ENCODE measurements at regions not wholly inside any gene's neighbourhood (a gene's known extent, or its start where the extent isn't known, plus 50 kb on each side); places are given as distances from the start of the nearest gene placed in this dataset.
"Not testable (repeated sequence)": the region's sequence is repeated elsewhere in the genome, so short reads cannot be mapped to it uniquely, and the experiment has no call there.

DNA sequence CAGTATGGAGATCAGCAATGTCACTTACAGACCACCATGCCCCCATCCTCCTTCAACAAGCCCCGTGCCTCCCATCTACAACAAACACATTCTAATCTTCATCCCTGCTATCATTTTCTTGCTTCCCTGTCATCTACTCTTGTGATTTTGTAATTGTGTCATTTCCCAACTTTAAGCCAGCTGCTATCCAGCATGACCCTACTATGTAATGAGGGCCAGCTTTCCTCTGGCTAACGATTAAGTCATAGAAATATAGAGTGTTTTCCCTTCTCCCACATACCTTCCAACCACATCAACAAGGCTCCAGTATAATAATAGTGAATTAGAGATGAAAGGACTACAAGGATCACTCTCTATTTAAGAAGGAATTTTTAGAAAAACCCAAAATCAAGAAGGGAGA is 607.0 kb downstream of the TENT5A start:
- H3K36me3 Mint-ChIP-seq, result no peaks in the 10 kb centered on the region
- no peak overlapping the region for H3K27ac Mint-ChIP-seq
- H3K27me3 Mint-ChIP-seq, result no peaks in the 10 kb centered on the region
- ChIA-PET POLR2A (no interaction called here), CTCF (no interaction called here)
- intact Hi-C loops (cut with micrococcal nuclease), result no loop called here
- peaks cover 3% of the 10 kb centered on the region for H3K9me3 Mint-ChIP-seq
- H3K4me3 Mint-ChIP-seq, result no peak overlapping the region
- no peak for DNase-seq
- no peaks in the 10 kb centered on the region for H3K4me1 Mint-ChIP-seq (ENCODE audit: low read depth)

DNA sequence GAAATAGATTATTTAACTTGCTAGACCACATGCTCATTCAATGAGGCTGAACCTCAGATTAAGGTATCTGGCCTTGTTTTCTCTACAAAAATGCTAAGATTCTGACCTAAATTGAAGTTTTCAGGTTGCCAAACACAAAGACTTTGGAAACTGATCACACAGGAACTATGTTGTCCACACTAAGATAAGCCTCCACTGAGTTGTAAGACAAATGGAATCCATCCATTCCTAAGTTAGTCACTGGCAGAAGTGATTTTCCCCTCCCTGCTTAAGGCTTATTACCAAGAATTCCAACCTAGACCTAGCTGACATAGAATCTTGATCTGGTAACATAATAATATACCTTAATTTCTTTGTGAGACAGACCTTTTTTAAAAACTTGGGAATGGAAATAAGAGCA is 608.1 kb downstream of the TENT5A start:
- Mint-ChIP-seq H3K36me3 (no peaks in the 10 kb centered on the region), H3K27ac (no peak overlapping the region), H3K9me3 (peaks cover 9% of the 10 kb centered on the region), H3K4me1 (ENCODE audit: low read depth) (no peaks in the 10 kb centered on the region), H3K4me3 (no peak overlapping the region), H3K27me3 (no peaks in the 10 kb centered on the region)
- ChIA-PET CTCF (no interaction called here), POLR2A (no interaction called here)
- intact Hi-C loops (cut with micrococcal nuclease), result no loop called here
- DNase-seq, result no peak

DNA sequence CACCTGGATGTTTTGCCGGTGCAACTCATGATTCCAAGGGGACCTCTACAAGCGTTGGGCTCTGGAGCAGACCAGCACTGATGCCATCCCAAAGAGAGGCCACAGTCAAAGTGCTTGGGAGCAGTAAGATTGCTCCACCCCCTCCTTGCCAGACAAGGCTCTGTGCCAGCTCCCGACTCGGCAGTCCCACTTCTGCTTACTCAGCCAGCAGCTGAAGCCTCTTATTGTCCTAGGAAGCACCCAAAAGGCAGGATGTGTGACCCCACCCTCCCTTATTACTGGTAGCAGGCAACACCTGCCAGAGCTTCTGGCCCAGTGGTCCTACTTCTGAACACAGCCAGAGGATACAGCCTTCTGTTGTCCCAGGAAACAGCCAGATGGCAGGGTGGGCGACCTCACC is 614.2 kb downstream of the TENT5A start:
- no peak for DNase-seq
- Mint-ChIP-seq H3K4me3 (no peak overlapping the region), H3K36me3 (no peaks in the 10 kb centered on the region), H3K27ac (no peak overlapping the region), H3K4me1 (ENCODE audit: low read depth) (no peaks in the 10 kb centered on the region), H3K9me3 (peaks cover 10% of the 10 kb centered on the region), H3K27me3 (no peaks in the 10 kb centered on the region)
- intact Hi-C loops (cut with micrococcal nuclease), result no loop called here
- CTCF ChIA-PET, result no interaction called here
- POLR2A ChIA-PET, result no interaction called here

DNA sequence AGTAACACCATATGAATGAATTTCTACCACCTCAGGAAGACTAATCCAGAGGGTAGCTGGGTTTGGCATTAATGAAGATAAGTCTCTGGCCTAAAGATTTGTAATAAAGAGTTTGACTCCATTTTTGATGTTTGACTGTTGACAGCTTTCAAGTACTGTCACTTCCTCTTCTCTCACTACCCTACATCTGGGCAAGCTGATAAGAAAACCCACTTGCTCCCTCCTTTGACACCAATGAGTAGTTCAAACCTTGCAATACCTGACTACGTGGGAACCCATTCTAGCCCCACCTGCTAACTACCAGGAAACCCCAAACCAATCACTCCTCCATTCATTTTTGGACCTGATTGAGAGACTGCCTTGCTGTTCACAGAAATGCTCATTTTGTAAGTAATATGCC is 621.5 kb downstream of the TENT5A start:
- Mint-ChIP-seq H3K9me3 (no peaks in the 10 kb centered on the region), H3K36me3 (no peaks in the 10 kb centered on the region), H3K27ac (no peak overlapping the region), H3K4me3 (no peak overlapping the region), H3K4me1 (ENCODE audit: low read depth) (no peaks in the 10 kb centered on the region), H3K27me3 (no peaks in the 10 kb centered on the region)
- DNase-seq, result no peak
- intact Hi-C loops (cut with micrococcal nuclease), result no loop called here
- ChIA-PET CTCF (no interaction called here), POLR2A (no interaction called here)

DNA sequence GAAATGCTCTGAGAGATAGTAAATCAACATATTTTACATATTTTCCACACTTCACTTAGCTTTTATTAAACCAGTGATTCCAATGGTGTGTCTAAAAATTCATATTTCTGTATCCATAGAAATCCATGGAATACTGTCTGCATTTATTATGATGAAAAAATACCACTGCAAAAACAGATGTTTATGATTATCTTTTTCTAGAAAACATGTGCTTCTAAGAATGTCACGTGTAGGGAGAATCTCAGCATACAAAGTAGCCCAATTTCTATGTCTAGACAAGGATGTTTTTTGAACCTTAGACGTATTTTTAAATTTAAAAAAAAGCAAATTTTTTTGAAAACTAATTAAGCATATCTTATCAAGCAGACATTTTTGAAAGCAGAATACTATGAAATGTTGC is 622.4 kb downstream of the TENT5A start:
- H3K4me3 Mint-ChIP-seq, result no peak overlapping the region
- no peak for DNase-seq
- no peaks in the 10 kb centered on the region for H3K36me3 Mint-ChIP-seq
- H3K27me3 Mint-ChIP-seq, result no peaks in the 10 kb centered on the region
- intact Hi-C loops (cut with micrococcal nuclease), result no loop called here
- ChIA-PET POLR2A (no interaction called here), CTCF (no interaction called here)
- H3K9me3 Mint-ChIP-seq, result no peaks in the 10 kb centered on the region
- H3K4me1 Mint-ChIP-seq (ENCODE audit: low read depth), result no peaks in the 10 kb centered on the region
- H3K27ac Mint-ChIP-seq, result no peak overlapping the region

DNA sequence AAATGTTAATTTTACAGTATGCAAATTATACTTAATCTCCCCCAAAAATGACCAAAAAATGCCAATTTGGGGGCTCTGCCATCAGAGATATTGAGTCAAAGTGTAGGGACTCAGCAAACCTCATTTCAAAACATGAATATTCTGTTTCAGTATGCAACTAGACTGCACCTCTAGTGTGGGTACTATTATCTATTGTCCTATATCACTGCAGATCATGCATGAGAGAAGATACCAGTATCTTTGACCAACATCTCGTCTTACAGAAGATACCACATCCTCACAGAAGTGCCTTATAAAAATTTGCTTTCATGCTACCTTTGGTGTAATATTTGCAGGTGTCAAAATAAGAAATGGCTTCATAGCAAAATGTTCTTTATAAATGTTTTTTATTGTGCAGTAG is 623.8 kb downstream of the TENT5A start:
- Mint-ChIP-seq H3K4me3 (no peak overlapping the region), H3K27ac (no peak overlapping the region), H3K27me3 (no peaks in the 10 kb centered on the region), H3K9me3 (no peaks in the 10 kb centered on the region), H3K36me3 (no peaks in the 10 kb centered on the region), H3K4me1 (ENCODE audit: low read depth) (no peaks in the 10 kb centered on the region)
- DNase-seq, result no peak
- ChIA-PET POLR2A (no interaction called here), CTCF (no interaction called here)
- intact Hi-C loops (cut with micrococcal nuclease), result no loop called here

DNA sequence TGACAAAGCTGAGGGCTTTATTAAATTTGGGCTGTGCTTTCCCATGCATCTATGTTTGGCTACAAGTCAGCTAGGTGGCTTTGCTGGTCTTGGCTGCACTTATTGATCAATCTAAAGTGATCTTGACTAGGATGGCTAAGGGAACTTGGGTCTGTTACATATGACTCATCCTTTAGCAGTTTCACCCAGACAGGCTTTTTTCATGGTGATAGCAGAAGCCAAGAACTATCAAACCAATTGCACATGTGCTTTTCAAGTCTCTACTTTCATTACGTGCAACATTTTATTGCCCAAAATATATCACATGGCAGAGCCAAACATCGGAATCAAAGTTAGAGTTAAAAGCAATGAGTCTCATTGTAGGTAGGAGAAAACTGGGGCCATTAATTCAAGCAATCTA is 626.3 kb downstream of the TENT5A start:
- CTCF ChIA-PET, result no interaction called here

DNA sequence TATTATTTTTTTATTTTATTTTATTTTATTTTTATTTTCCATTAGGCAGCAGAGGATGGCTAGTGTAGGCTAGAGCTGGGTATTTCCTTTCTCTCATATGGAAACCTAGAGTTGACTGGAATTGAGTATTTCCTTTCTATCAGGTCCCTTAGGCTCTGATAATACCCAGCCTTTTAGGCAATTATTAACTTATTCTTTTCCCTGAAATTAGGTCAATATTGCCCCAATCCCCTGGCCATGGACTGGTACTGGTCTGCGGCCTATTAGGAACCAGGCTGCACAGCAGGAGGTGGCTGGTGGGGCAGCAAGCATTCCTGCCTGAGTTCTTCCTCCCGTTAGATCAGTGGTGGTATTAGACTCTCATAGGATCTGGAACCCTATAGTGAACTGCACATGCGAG is 632.2 kb downstream of the TENT5A start:
- H3K27ac Mint-ChIP-seq, result no peak overlapping the region
- POLR2A ChIA-PET, result no interaction called here
- H3K4me1 Mint-ChIP-seq (ENCODE audit: low read depth), result no peaks in the 10 kb centered on the region
- intact Hi-C loops (cut with micrococcal nuclease), result no loop called here
- no peaks in the 10 kb centered on the region for H3K27me3 Mint-ChIP-seq
- H3K36me3 Mint-ChIP-seq, result no peaks in the 10 kb centered on the region
- no peak for DNase-seq
- H3K9me3 Mint-ChIP-seq, result no peaks in the 10 kb centered on the region
- H3K4me3 Mint-ChIP-seq, result no peak overlapping the region
- CTCF ChIA-PET, result no interaction called here

More for the DNA sequence above, 626.3 kb downstream of the TENT5A start:
- intact Hi-C loops (cut with micrococcal nuclease), result no loop called here
- no peaks in the 10 kb centered on the region for H3K36me3 Mint-ChIP-seq
- H3K4me3 Mint-ChIP-seq, result no peak overlapping the region
- DNase-seq, result no peak
- H3K27me3 Mint-ChIP-seq, result no peaks in the 10 kb centered on the region
- no peaks in the 10 kb centered on the region for H3K9me3 Mint-ChIP-seq
- POLR2A ChIA-PET, result no interaction called here
- H3K27ac Mint-ChIP-seq, result no peak overlapping the region
- H3K4me1 Mint-ChIP-seq (ENCODE audit: low read depth), result no peaks in the 10 kb centered on the region

DNA sequence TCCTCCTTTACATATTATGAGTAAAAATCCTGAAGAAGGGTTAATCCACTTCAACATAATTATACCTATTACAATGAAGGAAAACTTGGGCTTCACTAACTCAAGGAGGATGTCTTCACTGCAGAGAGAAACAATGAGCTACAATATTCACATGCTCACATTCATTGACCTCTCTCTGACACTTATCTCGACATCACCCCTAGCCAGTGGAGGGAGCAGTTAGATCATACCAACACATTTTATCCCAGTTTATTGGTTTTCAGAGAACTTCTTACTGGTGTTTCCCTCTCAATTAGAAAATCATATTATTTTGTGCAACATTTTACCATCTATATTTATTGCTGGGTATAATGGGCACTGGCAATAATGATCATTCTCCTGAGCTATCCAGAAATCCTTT is 646.5 kb downstream of the TENT5A start:
- ChIA-PET POLR2A (no interaction called here), CTCF (interaction anchor here (0.6 kb wide), 1 partner anchor 53 kb away, joined by 3 read pairs; no protein-coding TSS in a partner anchor)
- DNase-seq, result no peak
- intact Hi-C loops (cut with micrococcal nuclease), result no loop called here
- no peaks in the 10 kb centered on the region for H3K27me3 Mint-ChIP-seq
- H3K36me3 Mint-ChIP-seq, result no peaks in the 10 kb centered on the region
- H3K9me3 Mint-ChIP-seq, result peaks cover 2% of the 10 kb centered on the region
- no peaks in the 10 kb centered on the region for H3K4me1 Mint-ChIP-seq (ENCODE audit: low read depth)
- no peak overlapping the region for H3K27ac Mint-ChIP-seq
- no peak overlapping the region for H3K4me3 Mint-ChIP-seq

DNA sequence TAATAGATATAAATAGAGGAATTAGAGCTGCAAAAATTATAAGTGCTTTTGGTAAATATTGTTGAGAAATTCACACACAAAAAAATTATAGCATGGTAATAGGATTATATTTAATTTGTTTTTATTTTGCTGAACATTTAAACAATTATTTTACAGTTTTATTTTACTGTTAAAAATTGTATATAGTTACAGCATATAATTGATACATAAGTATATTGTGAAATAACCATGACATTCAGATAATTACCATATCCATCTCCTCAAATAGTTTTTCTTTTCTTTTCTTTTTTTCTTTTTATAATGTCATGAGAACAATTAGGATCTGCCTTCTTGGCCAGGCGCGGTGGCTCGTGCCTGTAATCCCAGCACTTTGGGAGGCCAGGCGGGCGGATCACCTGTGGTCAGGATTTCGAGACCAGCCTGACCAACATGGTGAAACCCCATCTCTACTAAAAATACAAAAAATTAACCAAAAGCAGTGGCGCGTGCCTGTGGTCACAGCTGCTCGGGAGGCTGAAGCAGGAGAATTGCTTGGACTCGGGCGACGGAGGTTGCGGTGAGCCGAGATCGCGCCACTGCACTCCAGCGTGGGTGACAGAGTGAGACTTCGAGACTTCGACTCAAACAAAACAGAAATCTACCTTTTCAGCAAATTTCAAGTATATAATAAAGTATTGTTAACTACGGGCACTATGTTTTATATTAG is 654.2 kb downstream of the TENT5A start:
- POLR2A ChIA-PET, result no interaction called here
- Mint-ChIP-seq H3K27ac (no peak overlapping the region), H3K4me1 (ENCODE audit: low read depth) (no peaks in the 10 kb centered on the region), H3K9me3 (peaks cover 4% of the 10 kb centered on the region), H3K4me3 (no peak overlapping the region), H3K27me3 (no peaks in the 10 kb centered on the region), H3K36me3 (no peaks in the 10 kb centered on the region)
- intact Hi-C loops (cut with micrococcal nuclease), result no loop called here
- DNase-seq, result no peak
- CTCF ChIA-PET, result no interaction called here

DNA sequence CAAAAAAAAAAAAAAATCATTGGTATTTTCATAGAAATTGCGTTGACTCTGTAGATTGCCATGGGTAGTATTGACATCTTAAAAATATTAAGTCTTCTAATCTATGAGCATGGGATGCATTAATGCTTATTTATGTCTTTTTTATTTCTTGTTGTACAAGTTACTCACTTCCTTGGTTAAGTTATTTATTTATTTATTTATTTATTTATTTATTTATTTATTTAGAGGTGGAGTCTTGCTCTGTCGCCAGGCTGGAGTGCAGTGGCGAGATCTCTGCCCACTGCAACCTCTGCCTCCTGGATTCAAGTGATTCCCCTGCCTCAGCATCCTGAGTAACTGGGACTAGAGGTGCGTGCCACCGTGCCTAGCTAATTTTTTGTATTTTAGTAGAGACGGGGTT is 656.0 kb downstream of the TENT5A start:
- CTCF ChIA-PET; H3K36me3 Mint-ChIP-seq; DNase-seq; H3K4me1 Mint-ChIP-seq (ENCODE audit: low read depth); H3K4me3 Mint-ChIP-seq; H3K27ac Mint-ChIP-seq; H3K9me3 Mint-ChIP-seq; intact Hi-C loops (cut with micrococcal nuclease); H3K27me3 Mint-ChIP-seq; POLR2A ChIA-PET: not testable (repeated sequence)

DNA sequence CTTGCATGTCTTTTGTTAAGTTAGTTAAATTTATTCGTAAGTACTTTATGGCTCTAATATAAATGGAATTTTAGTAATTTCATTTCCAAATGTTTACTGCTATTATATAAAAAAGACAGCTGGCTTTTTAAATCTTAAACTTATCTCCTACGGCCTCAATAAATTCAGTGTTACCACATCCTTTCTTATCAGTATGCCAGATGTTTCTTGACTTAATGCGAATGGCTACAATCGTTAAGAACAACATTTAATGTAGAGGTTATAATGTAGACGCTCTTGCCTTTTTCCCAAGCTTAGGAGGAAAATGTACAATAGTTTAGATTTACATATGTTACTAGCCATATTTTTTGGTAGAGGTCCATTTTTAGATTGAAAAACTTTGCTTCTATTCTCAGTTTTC is 659.4 kb downstream of the TENT5A start:
- DNase-seq, result no peak
- Mint-ChIP-seq H3K27ac (no peak overlapping the region), H3K9me3 (peaks cover 6% of the 10 kb centered on the region), H3K4me3 (no peak overlapping the region), H3K36me3 (no peaks in the 10 kb centered on the region), H3K4me1 (ENCODE audit: low read depth) (no peaks in the 10 kb centered on the region), H3K27me3 (no peaks in the 10 kb centered on the region)
- intact Hi-C loops (cut with micrococcal nuclease), result no loop called here
- ChIA-PET POLR2A (no interaction called here), CTCF (no interaction called here)

DNA sequence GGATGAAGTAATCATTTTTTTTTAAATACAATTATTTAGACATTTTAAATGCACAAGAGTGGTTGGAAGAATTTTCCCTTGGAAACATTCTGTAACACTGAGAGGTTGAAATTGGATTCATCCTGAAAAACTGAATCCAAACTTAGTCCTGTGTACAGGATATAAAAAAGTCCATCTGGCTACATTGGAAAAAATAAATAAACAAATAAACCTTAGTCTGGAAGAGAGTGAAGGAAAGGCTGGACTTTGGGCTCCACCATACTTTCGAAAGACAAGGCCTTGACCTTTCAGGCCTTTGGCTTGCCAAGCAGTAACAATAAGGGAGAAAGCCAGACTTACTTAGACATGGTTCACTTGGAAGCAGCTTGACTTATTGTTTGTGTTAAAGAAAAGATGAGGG is 664.3 kb downstream of the TENT5A start:
- no peak overlapping the region for H3K27ac Mint-ChIP-seq
- CTCF ChIA-PET, result no interaction called here
- H3K9me3 Mint-ChIP-seq, result peaks cover 4% of the 10 kb centered on the region
- intact Hi-C loops (cut with micrococcal nuclease), result no loop called here
- H3K4me3 Mint-ChIP-seq, result no peak overlapping the region
- DNase-seq, result no peak
- POLR2A ChIA-PET, result no interaction called here
- no peaks in the 10 kb centered on the region for H3K27me3 Mint-ChIP-seq
- no peaks in the 10 kb centered on the region for H3K36me3 Mint-ChIP-seq
- H3K4me1 Mint-ChIP-seq (ENCODE audit: low read depth), result no peaks in the 10 kb centered on the region

DNA sequence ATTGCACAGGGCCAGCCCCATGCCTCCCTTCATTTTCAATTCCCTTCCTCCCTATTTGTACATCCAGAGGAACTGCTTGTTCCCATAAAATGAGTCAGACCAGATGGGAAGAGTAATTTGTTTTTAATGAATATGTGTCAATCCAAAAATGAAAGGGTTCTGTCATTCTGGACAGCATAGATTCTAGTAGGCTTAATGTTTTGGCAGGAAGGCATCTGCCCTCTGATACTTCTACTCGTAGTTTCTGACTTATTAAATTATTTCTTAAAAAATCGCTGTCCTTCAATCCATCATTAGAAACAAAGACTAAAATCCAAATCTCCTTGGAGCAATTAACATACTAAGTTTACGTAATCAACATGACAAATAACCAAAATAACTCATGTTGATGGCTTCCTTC is 665.5 kb downstream of the TENT5A start:
- no peak overlapping the region for H3K4me3 Mint-ChIP-seq
- intact Hi-C loops (cut with micrococcal nuclease), result no loop called here
- ChIA-PET CTCF (no interaction called here), POLR2A (no interaction called here)
- no peaks in the 10 kb centered on the region for H3K36me3 Mint-ChIP-seq
- H3K4me1 Mint-ChIP-seq (ENCODE audit: low read depth), result no peaks in the 10 kb centered on the region
- peaks cover 4% of the 10 kb centered on the region for H3K9me3 Mint-ChIP-seq
- no peaks in the 10 kb centered on the region for H3K27me3 Mint-ChIP-seq
- H3K27ac Mint-ChIP-seq, result no peak overlapping the region
- no peak for DNase-seq

All from activated CD4-positive, alpha-beta memory T cell treated with anti-CD3 and anti-CD28 coated beads for 36 hours (primary cell).